SK-N-SH (cell line): ENCODE measurements at regions not wholly inside any gene's neighbourhood (a gene's known extent, or its start where the extent isn't known, plus 50 kb on each side); places are given as distances from the start of the nearest gene placed in this dataset.

Source experiments
- CTCF ChIA-PET: fragments of 300-600, 350-600 bp; formaldehyde crosslinking; extraction: SDS; loops from one replicate; lab custom pipeline; 2021; lab: Yijun Ruan, JAX
- POLR2A ChIA-PET: fragments of 350-600 bp; sonication (Branson Sonifier 250); formaldehyde crosslinking; extraction: SDS; loops from one replicate; lab custom pipeline; 2020; ENCODE audit warnings: antibody characterized with exemption, inconsistent platforms; lab: Yijun Ruan, JAX
- DNase-seq: peaks from one replicate; pipeline ENCODE4 v3.0.0; 2012
- H2AFZ ChIP-seq: fragments of 200-600 bp; sonication (generic); 2 replicates; pipeline ENCODE4 v1.8.1; 2016; ENCODE audit warnings: antibody characterized with exemption, mild to moderate bottlenecking, low read depth
- H3F3A ChIP-seq: fragments of 200-600 bp; sonication (generic); replicated peaks from 2 replicates; pipeline ENCODE3; 2016; ENCODE audit warnings: antibody characterized with exemption, mild to moderate bottlenecking; ENCODE audit not compliant: insufficient read depth
- H3K27ac ChIP-seq, 2 experiments: fragments of 200-500 bp in 1 of 2; fragments of 200-600 bp in 1 of 2; sonication (Bioruptor generic) in 1 of 2; sonication (generic), shearing (Covaris generic) in 1 of 2; 2 replicates each; pipeline versions ENCODE4 v1.5.1 to v1.6.1; 2014 to 2016; ENCODE audit warnings: low read depth in 2 of 2, inconsistent platforms in 1 of 2, low read length in 1 of 2, mild to moderate bottlenecking in 1 of 2, mixed read lengths in 1 of 2
- H3K27me3 ChIP-seq: fragments of 200-600 bp; sonication (generic), shearing (Covaris generic); 2 replicates; pipeline ENCODE4 v1.6.1; 2016; ENCODE audit warnings: mixed run types; ENCODE audit not compliant: insufficient read depth
- H3K36me3 ChIP-seq, 2 experiments: fragments of 200-500 bp in 1 of 2; fragments of 200-600 bp in 1 of 2; sonication (Bioruptor generic) in 1 of 2; sonication (generic) in 1 of 2; replicated peaks in 1 of 2; 2 replicates each; pipeline versions ENCODE3 to v1.5.1; 2014 to 2016; ENCODE audit warnings: low read length in 1 of 2, mild to moderate bottlenecking in 1 of 2; ENCODE audit not compliant: insufficient read depth in 2 of 2, control insufficient read depth in 1 of 2
- H3K4me1 ChIP-seq, 2 experiments: fragments of 200-500 bp in 1 of 2; fragments of 200-600 bp in 1 of 2; sonication (Bioruptor generic) in 1 of 2; sonication (generic), shearing (Covaris generic) in 1 of 2; 2 replicates each; pipeline versions ENCODE4 v1.5.1 to v1.6.1; 2014 to 2016; ENCODE audit warnings: low read depth in 1 of 2, low read length in 1 of 2, mixed run types in 1 of 2; ENCODE audit not compliant: insufficient read depth in 2 of 2, control insufficient read depth in 1 of 2
- H3K4me2 ChIP-seq: fragments of 200-600 bp; sonication (generic), shearing (Covaris generic); 2 replicates; pipeline ENCODE4 v1.6.1; 2017; ENCODE audit warnings: mixed run types
- H3K4me3 ChIP-seq, 2 experiments: fragments of 200-500 bp in 1 of 2; fragments of 200-600 bp in 1 of 2; sonication (Bioruptor generic) in 1 of 2; sonication (generic), shearing (Covaris generic) in 1 of 2; 2 replicates each; pipeline versions ENCODE4 v1.5.1 to v1.8.1; 2014 to 2016; ENCODE audit warnings: low read depth in 2 of 2, inconsistent platforms in 1 of 2, low read length in 1 of 2, mild to moderate bottlenecking in 1 of 2, mixed read lengths in 1 of 2, moderate library complexity in 1 of 2
- H3K79me2 ChIP-seq: fragments of 200-600 bp; sonication (generic); 2 replicates; pipeline ENCODE4 v1.8.1; 2017; ENCODE audit warnings: mild to moderate bottlenecking; ENCODE audit not compliant: insufficient read depth
- H3K9ac ChIP-seq: fragments of 200-600 bp; sonication (generic); 2 replicates; pipeline ENCODE4 v1.6.1; 2017; ENCODE audit warnings: mixed run types
- H3K9me2 ChIP-seq: fragments of 200-600 bp; sonication (generic); 2 replicates; pipeline ENCODE4 v1.6.1; 2017; ENCODE audit warnings: mixed run types
- H3K9me3 ChIP-seq: fragments of 200-600 bp; sonication (generic); 2 replicates; pipeline ENCODE4 v1.6.1; 2017; ENCODE audit warnings: mixed run types, mild to moderate bottlenecking, moderate library complexity
- H4K20me1 ChIP-seq: fragments of 200-600 bp; sonication (generic); 2 replicates; pipeline ENCODE4 v1.6.1; 2017; ENCODE audit warnings: mild to moderate bottlenecking, mixed run types; ENCODE audit not compliant: insufficient read depth
- CHD2 ChIP-seq: fragments of 150-350 bp; IDR thresholded peaks from 2 replicates; pipeline ENCODE4 v1.6.1; 2018; ENCODE audit warnings: low read length; ENCODE audit not compliant: partially characterized antibody
- FOSL2 ChIP-seq: IDR thresholded peaks from 2 replicates; pipeline ENCODE4 v1.4.0; 2012; ENCODE audit warnings: low read depth, mild to moderate bottlenecking, moderate library complexity, borderline replicate concordance
- GATA2 ChIP-seq: sonication (generic); formaldehyde crosslinking; IDR thresholded peaks from 2 replicates; pipeline ENCODE4 v1.5.0; 2020; ENCODE audit warnings: mild to moderate bottlenecking, missing genetic modification reagents
- IRF3 ChIP-seq: fragments of 150-350 bp; IDR thresholded peaks from 2 replicates; pipeline ENCODE4 v1.6.1; 2016; ENCODE audit warnings: mild to moderate bottlenecking, low read depth, low read length
- JUND ChIP-seq: IDR thresholded peaks from 2 replicates; pipeline ENCODE4 v1.4.0; 2012
- MAX ChIP-seq: IDR thresholded peaks from 2 replicates; pipeline ENCODE4 v1.4.0; 2012; ENCODE audit warnings: low read depth
- MXI1 ChIP-seq: IDR thresholded peaks from 2 replicates; pipeline ENCODE4 v1.6.1; 2012; ENCODE audit warnings: mild to moderate bottlenecking, low read depth, low read length, improper control_type of control experiment
- NFIC ChIP-seq: IDR thresholded peaks from 2 replicates; pipeline ENCODE4 v1.4.0; 2012; ENCODE audit warnings: borderline replicate concordance
- RAD21 ChIP-seq: IDR thresholded peaks from 2 replicates; pipeline ENCODE4 v1.6.1; 2012; ENCODE audit warnings: mild to moderate bottlenecking, low read length
- RCOR1 ChIP-seq: fragments of 150-350 bp; IDR thresholded peaks from 2 replicates; pipeline ENCODE4 v1.6.1; 2017; ENCODE audit warnings: antibody characterized with exemption, low read length
- RFX5 ChIP-seq: IDR thresholded peaks from 2 replicates; pipeline ENCODE4 v1.6.1; 2012; ENCODE audit warnings: mild to moderate bottlenecking, improper control_type of control experiment, low read length
- RXRA ChIP-seq: IDR thresholded peaks from 2 replicates; pipeline ENCODE4 v1.4.0; 2012; ENCODE audit warnings: low read depth, mild to moderate bottlenecking, borderline replicate concordance
- SIN3A ChIP-seq: IDR thresholded peaks from 2 replicates; pipeline ENCODE4 v1.6.1; 2012; ENCODE audit warnings: low read depth, mild to moderate bottlenecking, low read length, moderate library complexity, borderline replicate concordance
- SMC3 ChIP-seq: IDR thresholded peaks from 2 replicates; pipeline ENCODE4 v1.6.1; 2012; ENCODE audit warnings: low read depth, low read length, improper control_type of control experiment
- TAF1 ChIP-seq: IDR thresholded peaks from 2 replicates; pipeline ENCODE4 v1.6.1; 2012; ENCODE audit warnings: low read depth, mild to moderate bottlenecking, low read length, moderate library complexity, borderline replicate concordance
- TEAD4 ChIP-seq: IDR thresholded peaks from 2 replicates; pipeline ENCODE4 v1.4.0; 2012; ENCODE audit warnings: mild to moderate bottlenecking, borderline replicate concordance; ENCODE audit not compliant: insufficient read depth
- USF1 ChIP-seq: IDR thresholded peaks from 2 replicates; pipeline ENCODE4 v1.4.0; 2012; ENCODE audit warnings: low read depth, borderline replicate concordance
- USF2 ChIP-seq: fragments of 150-350 bp; IDR thresholded peaks from 2 replicates; pipeline ENCODE4 v1.6.1; 2017; ENCODE audit warnings: antibody characterized with exemption, low read length, low read depth, borderline replicate concordance
- YY1 ChIP-seq: IDR thresholded peaks from 2 replicates; pipeline ENCODE4 v1.4.0; 2012; ENCODE audit warnings: low read depth, mild to moderate bottlenecking
- WGBS: methylation state at CpG from one replicate; pipeline ENCODE4 v1.1.6; 2017; ENCODE audit warnings: low lambda C conversion rate; 5-methylcytosine and 5-hydroxymethylcytosine counted together
- TF ChIP-seq, protein P1 (sequence below): IDR thresholded peaks from 2 replicates; pipeline ENCODE4; 2012
- TF ChIP-seq, protein P2 (sequence below): fragments of 200-600 bp; sonication (generic); IDR thresholded peaks from 2 replicates; pipeline ENCODE4 v1.6.1; 2017; ENCODE audit warnings: antibody characterized with exemption, mild to moderate bottlenecking, moderate library complexity

- TF ChIP-seq YY1: no peak
- TF ChIP-seq RXRA: no peak
- no peak for TF ChIP-seq RFX5
- no peak for TF ChIP-seq MAX
- no peak for TF ChIP-seq SIN3A
- no peak for TF ChIP-seq FOSL2
- no peak for TF ChIP-seq NFIC
- TF ChIP-seq, protein P1, sequence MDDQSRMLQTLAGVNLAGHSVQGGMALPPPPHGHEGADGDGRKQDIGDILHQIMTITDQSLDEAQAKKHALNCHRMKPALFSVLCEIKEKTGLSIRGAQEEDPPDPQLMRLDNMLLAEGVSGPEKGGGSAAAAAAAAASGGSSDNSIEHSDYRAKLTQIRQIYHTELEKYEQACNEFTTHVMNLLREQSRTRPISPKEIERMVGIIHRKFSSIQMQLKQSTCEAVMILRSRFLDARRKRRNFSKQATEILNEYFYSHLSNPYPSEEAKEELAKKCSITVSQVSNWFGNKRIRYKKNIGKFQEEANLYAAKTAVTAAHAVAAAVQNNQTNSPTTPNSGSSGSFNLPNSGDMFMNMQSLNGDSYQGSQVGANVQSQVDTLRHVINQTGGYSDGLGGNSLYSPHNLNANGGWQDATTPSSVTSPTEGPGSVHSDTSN: no peak
- TF ChIP-seq IRF3: no peak
- no peak for TF ChIP-seq USF2
These were observed 532.2 kb upstream of the STEAP1 start (continued) for GRCh38 chr7:89621925-89622641.

GRCh38 chr7:89623018-89623672 is 531.1 kb upstream of the STEAP1 start:
- no peaks in the 10 kb centered on the region for H4K20me1 ChIP-seq
- no peaks in the 10 kb centered on the region for H3K36me3 ChIP-seq
- H2AFZ ChIP-seq: no peak overlapping the region
- no peaks in the 10 kb centered on the region for H3K9me3 ChIP-seq
- peaks cover 8% of the 10 kb centered on the region; the same call in 1 of the 2 replicates for H3K27me3 ChIP-seq
- CTCF ChIA-PET: interaction anchor here (0.5 to 2.9 kb wide), 74 partner anchors 8 to 1386 kb away, joined by 3 to 20 read pairs (median 4); partner anchors contain the start of gene STEAP4
- TF ChIP-seq GATA2 (CRISPR knock-in tag): no peak
- TF ChIP-seq FOSL2: no peak
- peak; percentile 98 for TF ChIP-seq RAD21
- no peak for TF ChIP-seq YY1
- TF ChIP-seq TEAD4: no peak
- no peak for TF ChIP-seq CHD2
- TF ChIP-seq MXI1: peak; percentile 46; the same call in 1 of the 2 replicates
- TF ChIP-seq, protein P2, sequence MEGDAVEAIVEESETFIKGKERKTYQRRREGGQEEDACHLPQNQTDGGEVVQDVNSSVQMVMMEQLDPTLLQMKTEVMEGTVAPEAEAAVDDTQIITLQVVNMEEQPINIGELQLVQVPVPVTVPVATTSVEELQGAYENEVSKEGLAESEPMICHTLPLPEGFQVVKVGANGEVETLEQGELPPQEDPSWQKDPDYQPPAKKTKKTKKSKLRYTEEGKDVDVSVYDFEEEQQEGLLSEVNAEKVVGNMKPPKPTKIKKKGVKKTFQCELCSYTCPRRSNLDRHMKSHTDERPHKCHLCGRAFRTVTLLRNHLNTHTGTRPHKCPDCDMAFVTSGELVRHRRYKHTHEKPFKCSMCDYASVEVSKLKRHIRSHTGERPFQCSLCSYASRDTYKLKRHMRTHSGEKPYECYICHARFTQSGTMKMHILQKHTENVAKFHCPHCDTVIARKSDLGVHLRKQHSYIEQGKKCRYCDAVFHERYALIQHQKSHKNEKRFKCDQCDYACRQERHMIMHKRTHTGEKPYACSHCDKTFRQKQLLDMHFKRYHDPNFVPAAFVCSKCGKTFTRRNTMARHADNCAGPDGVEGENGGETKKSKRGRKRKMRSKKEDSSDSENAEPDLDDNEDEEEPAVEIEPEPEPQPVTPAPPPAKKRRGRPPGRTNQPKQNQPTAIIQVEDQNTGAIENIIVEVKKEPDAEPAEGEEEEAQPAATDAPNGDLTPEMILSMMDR: peak; percentile 95
- TF ChIP-seq JUND: no peak
- TF ChIP-seq TAF1: no peak
- no peak for TF ChIP-seq USF1
- TF ChIP-seq SMC3: peak; percentile 90
- TF ChIP-seq RFX5: 0 out of 2 replicates have a peak, but pooled peaks have one; percentile 27
- no peak for TF ChIP-seq RCOR1
- TF ChIP-seq SIN3A: no peak
- H3K9me2 ChIP-seq: no peaks in the 10 kb centered on the region
- POLR2A ChIA-PET: no interaction called here
- no peak overlapping the region for H3K9ac ChIP-seq
- no peaks in the 10 kb centered on the region; a peak in 2 of 4 replicates for H3K4me1 ChIP-seq
- no peaks in the 10 kb centered on the region for H3F3A ChIP-seq
- DNase-seq: peak; percentile 37
- H3K27ac ChIP-seq: no peak overlapping the region
- no peaks in the 10 kb centered on the region for H3K79me2 ChIP-seq
- 4% methylated on average over 1 of the region's 1 CpG for WGBS
- H3K4me2 ChIP-seq: no peak overlapping the region
- H3K4me3 ChIP-seq: no peak overlapping the region
